Activated CD8-positive, alpha-beta T cell treated with anti-CD3 and anti-CD28 coated beads for 36 hours (primary cell): ENCODE measurements at regions not wholly inside any gene's neighbourhood (a gene's known extent, or its start where the extent isn't known, plus 50 kb on each side); places are given as distances from the start of the nearest gene placed in this dataset.

Source experiments
- ATAC-seq: fragments of 200-7000 bp; cut with Tn5 transposase; one replicate; pipeline ENCODE4 v1.10.0; 2021; ENCODE audit warnings: mild to moderate bottlenecking, moderate library complexity
- CTCF ChIA-PET: fragments of 350-600 bp; sonication (Branson Sonifier 250); formaldehyde crosslinking; loops from one replicate; lab custom pipeline; 2021; ENCODE audit warnings: antibody characterized with exemption; lab: Charles Lee
- POLR2A ChIA-PET: fragments of 350-600 bp; sonication (Branson Sonifier 250); formaldehyde crosslinking; loops from one replicate; lab custom pipeline; 2021; ENCODE audit warnings: antibody characterized with exemption; lab: Charles Lee
- DNase-seq: peaks from one replicate; pipeline ENCODE4 v3.0.0-alpha.2; 2020
- H3K27ac Mint-ChIP-seq: one replicate; pipeline ENCODE4 v1.8.0; 2021; ENCODE audit warnings: mild to moderate bottlenecking, mixed read lengths
- H3K27me3 Mint-ChIP-seq: one replicate; pipeline ENCODE4 v1.8.0; 2021; ENCODE audit warnings: mixed read lengths
- H3K36me3 Mint-ChIP-seq: one replicate; pipeline ENCODE4 v1.8.0; 2021; ENCODE audit warnings: low read depth, mixed read lengths
- H3K4me1 Mint-ChIP-seq: one replicate; pipeline ENCODE4 v1.8.0; 2021; ENCODE audit warnings: low read depth, mixed read lengths
- H3K4me3 Mint-ChIP-seq: one replicate; pipeline ENCODE4 v1.8.0; 2021; ENCODE audit warnings: mild to moderate bottlenecking, moderate library complexity, mixed read lengths
- H3K9me3 Mint-ChIP-seq: one replicate; pipeline ENCODE4 v1.8.0; 2021; ENCODE audit warnings: mixed read lengths
- CTCF ChIP-seq: fragments of 200-600 bp; IDR thresholded peaks from one replicate; pipeline ENCODE4 v1.8.0; 2022; ENCODE audit warnings: antibody characterized with exemption, mild to moderate bottlenecking
- intact Hi-C: fragments of 100-400 bp; cut with micrococcal nuclease; formaldehyde crosslinking; loops from one replicate; pipeline ENCODE4 v1.10.0; 2022

DNA sequence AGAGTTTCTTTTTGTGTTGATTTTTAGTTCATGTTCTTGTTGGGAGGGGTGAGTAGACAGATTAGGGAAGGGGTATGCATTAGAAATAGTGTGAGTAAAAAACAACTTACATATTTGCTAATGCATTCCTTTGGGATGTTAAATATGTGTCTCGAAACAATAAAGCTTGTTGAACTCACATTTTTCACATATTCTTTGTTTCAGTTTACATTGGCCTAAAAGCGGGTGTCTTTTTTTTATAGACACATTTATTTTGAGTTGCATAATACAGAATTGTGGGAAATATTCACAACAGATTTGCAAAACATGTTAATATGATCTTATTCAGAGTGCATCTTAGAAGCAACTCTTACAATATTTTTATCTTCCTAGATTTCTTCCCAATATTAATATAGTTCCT lies 337.5 kb upstream of the CNTNAP2 start:
- POLR2A ChIA-PET = no interaction called here
- CTCF ChIA-PET = no interaction called here
- Mint-ChIP-seq H3K27me3 (no peaks in the 10 kb centered on the region), H3K4me1 (no peaks in the 10 kb centered on the region), H3K27ac (no peak overlapping the region), H3K4me3 (no peak overlapping the region), H3K9me3 (no peaks in the 10 kb centered on the region), H3K36me3 (no peaks in the 10 kb centered on the region)
- TF ChIP-seq CTCF = no peak
- DNase-seq = no peak
- intact Hi-C loops = no loop called here
- no peak for ATAC-seq

GRCh38 chr7:145774777-145775176 lies 341.8 kb upstream of the CNTNAP2 start:
- no peak for ATAC-seq
- no peaks in the 10 kb centered on the region for H3K9me3 Mint-ChIP-seq
- H3K4me1 Mint-ChIP-seq = no peaks in the 10 kb centered on the region
- H3K27ac Mint-ChIP-seq = no peak overlapping the region
- no peak overlapping the region for H3K4me3 Mint-ChIP-seq
- H3K36me3 Mint-ChIP-seq = no peaks in the 10 kb centered on the region
- ChIA-PET CTCF (no interaction called here), POLR2A (no interaction called here)
- H3K27me3 Mint-ChIP-seq = no peaks in the 10 kb centered on the region
- TF ChIP-seq CTCF = no peak
- intact Hi-C loops = no loop called here
- no peak for DNase-seq

GRCh38 chr7:145753004-145753403 lies 363.6 kb upstream of the CNTNAP2 start:
- DNase-seq (no peak), ATAC-seq (no peak)
- intact Hi-C loops = no loop called here
- Mint-ChIP-seq H3K9me3 (peaks cover 8% of the 10 kb centered on the region), H3K4me1 (no peaks in the 10 kb centered on the region), H3K36me3 (no peaks in the 10 kb centered on the region), H3K4me3 (no peak overlapping the region), H3K27ac (no peak overlapping the region), H3K27me3 (no peaks in the 10 kb centered on the region)
- ChIA-PET POLR2A (no interaction called here), CTCF (no interaction called here)
- TF ChIP-seq CTCF = no peak

DNA sequence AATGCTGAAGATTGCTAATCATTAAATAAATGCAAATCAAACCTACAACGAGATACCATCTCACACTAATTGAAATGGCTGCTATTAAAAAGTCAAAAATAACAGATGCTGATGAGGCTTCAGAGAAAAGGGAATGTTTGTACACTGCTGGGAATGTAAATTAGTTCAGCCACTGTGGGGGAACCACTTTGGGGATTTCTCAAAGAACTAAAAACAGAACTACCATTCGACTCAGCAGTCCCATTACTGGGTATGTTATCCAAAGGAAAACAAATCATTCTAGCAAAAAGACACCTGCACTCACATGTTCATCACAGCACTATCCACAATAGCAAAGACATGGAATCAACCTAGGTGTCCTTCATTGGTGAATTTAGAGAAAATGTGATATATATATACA lies 379.0 kb upstream of the CNTNAP2 start:
- no peak for TF ChIP-seq CTCF
- no peak overlapping the region for H3K27ac Mint-ChIP-seq
- POLR2A ChIA-PET = no interaction called here
- DNase-seq = no peak
- H3K4me3 Mint-ChIP-seq = no peak overlapping the region
- H3K27me3 Mint-ChIP-seq = no peaks in the 10 kb centered on the region
- CTCF ChIA-PET = no interaction called here
- no peaks in the 10 kb centered on the region for H3K4me1 Mint-ChIP-seq
- H3K9me3 Mint-ChIP-seq = peaks cover 5% of the 10 kb centered on the region
- intact Hi-C loops = no loop called here
- no peak for ATAC-seq
- no peaks in the 10 kb centered on the region for H3K36me3 Mint-ChIP-seq

DNA sequence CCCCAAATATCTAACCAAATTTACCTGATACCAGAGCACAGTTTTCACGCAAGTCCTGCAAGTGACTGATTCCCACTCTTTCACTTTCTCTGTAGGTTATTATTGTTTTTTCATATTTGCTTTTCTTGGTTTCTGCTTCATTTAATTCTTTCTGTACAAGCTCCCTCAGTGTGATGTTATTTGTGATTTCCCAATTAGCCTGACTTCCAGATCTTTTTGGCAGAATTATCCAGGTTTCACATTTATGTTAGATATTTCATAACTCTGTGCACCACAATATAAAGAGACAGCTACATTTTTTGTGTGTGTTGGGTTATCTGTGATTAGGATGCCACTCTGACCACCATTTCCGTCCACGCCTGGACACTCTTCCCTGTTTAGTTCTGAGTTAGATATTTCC lies 381.5 kb upstream of the CNTNAP2 start:
- CTCF ChIA-PET = interaction anchor here (0.6 kb wide), 1 partner anchor 76 kb away, joined by 4 read pairs; no protein-coding TSS in a partner anchor

More for the DNA sequence above, 381.5 kb upstream of the CNTNAP2 start:
- Mint-ChIP-seq H3K4me1 (no peaks in the 10 kb centered on the region), H3K36me3 (no peaks in the 10 kb centered on the region), H3K27ac (no peak overlapping the region), H3K27me3 (no peaks in the 10 kb centered on the region), H3K9me3 (peaks cover 6% of the 10 kb centered on the region), H3K4me3 (no peak overlapping the region)
- DNase-seq (no peak), ATAC-seq (no peak)
- intact Hi-C loops = no loop called here
- POLR2A ChIA-PET = no interaction called here
- no peak for TF ChIP-seq CTCF
